PC-3 (cell line): ENCODE measurements at regions not wholly inside any gene's neighbourhood (a gene's known extent, or its start where the extent isn't known, plus 50 kb on each side); places are given as distances from the start of the nearest gene placed in this dataset.

Source experiments
- ATAC-seq: fragments of 200-7000 bp; cut with Tn5 transposase; 2 replicates; pipeline ENCODE4 v1.9.1; 2020; ENCODE audit warnings: mild to moderate bottlenecking, moderate library complexity
- BruUV-seq: library from RNA; stranded (reverse); fragments of 400-500 nt; replicated peaks from 2 replicates; lab custom pipeline; 2021; lab: Mats Ljungman, UMichigan
- CTCF ChIA-PET: fragments of 300-600 bp; sonication (Branson Sonifier 250); formaldehyde crosslinking; loops from one replicate; lab custom pipeline; 2022; ENCODE audit warnings: antibody characterized with exemption; lab: Charles Lee
- POLR2A ChIA-PET: fragments of 300-600 bp; sonication (Branson Sonifier 250); formaldehyde crosslinking; loops from one replicate; lab custom pipeline; 2022; ENCODE audit warnings: antibody characterized with exemption; ENCODE audit not compliant: unreplicated experiment; lab: Charles Lee
- DNase-seq: peaks from one replicate; pipeline ENCODE4 v3.0.0-alpha.2; 2015
- H2AFZ ChIP-seq: fragments of 300-600 bp; sonication (generic); 2 replicates; pipeline ENCODE4 v1.6.0; 2016; ENCODE audit warnings: antibody characterized with exemption, low read length
- H3F3A ChIP-seq: fragments of 300-600 bp; sonication (generic); one replicate; pipeline ENCODE4 v1.6.0; 2017; ENCODE audit warnings: antibody characterized with exemption, low read length, control low read depth, mild to moderate bottlenecking; ENCODE audit not compliant: unreplicated experiment
- H3K27ac ChIP-seq: fragments of 300-600 bp; sonication (generic); 2 replicates; pipeline ENCODE4 v1.5.1; 2016; ENCODE audit warnings: mild to moderate bottlenecking, low read length
- H3K27me3 ChIP-seq: fragments of 300-600 bp; sonication (generic); 2 replicates; pipeline ENCODE4 v1.6.1; 2016; ENCODE audit warnings: low read length, mixed read lengths
- H3K36me3 ChIP-seq: fragments of 300-600 bp; sonication (generic); 2 replicates; pipeline ENCODE4 v1.6.1; 2016; ENCODE audit warnings: low read depth, mixed run types, low read length, mixed read lengths
- H3K4me1 ChIP-seq: fragments of 300-600 bp; sonication (generic); 2 replicates; pipeline ENCODE4 v1.5.1; 2016; ENCODE audit warnings: low read length; ENCODE audit not compliant: insufficient read depth
- H3K4me2 ChIP-seq: fragments of 300-600 bp; sonication (generic); 2 replicates; pipeline ENCODE4 v1.6.0; 2016; ENCODE audit warnings: low read length
- H3K4me3 ChIP-seq: fragments of 300-600 bp; sonication (generic); 2 replicates; pipeline ENCODE4 v1.5.1; 2016; ENCODE audit warnings: mild to moderate bottlenecking, low read length, mixed read lengths
- H3K79me2 ChIP-seq: fragments of 300-600 bp; sonication (generic); 2 replicates; pipeline ENCODE4 v1.6.1; 2017; ENCODE audit warnings: low read length, mixed read lengths
- H3K9ac ChIP-seq: fragments of 300-600 bp; sonication (generic); 2 replicates; pipeline ENCODE4 v1.6.0; 2016; ENCODE audit warnings: mild to moderate bottlenecking, low read length
- H3K9me2 ChIP-seq: fragments of 300-600 bp; sonication (generic); replicated peaks from 2 replicates; pipeline ENCODE4 v1.6.1; 2016; ENCODE audit warnings: mixed run types, low read length, mixed read lengths
- H3K9me3 ChIP-seq: fragments of 300-600 bp; sonication (generic); 2 replicates; pipeline ENCODE4 v1.6.1; 2016; ENCODE audit warnings: low read length, mixed read lengths
- H4K20me1 ChIP-seq: fragments of 300-600 bp; sonication (generic); 2 replicates; pipeline ENCODE4 v1.6.1; 2016; ENCODE audit warnings: low read length, mixed read lengths
- CTCF ChIP-seq: fragments of 300-600 bp; sonication (generic); conservative IDR thresholded peaks from 2 replicates; pipeline ENCODE4 v1.5.1; 2017; ENCODE audit warnings: antibody characterized with exemption, low read depth, mild to moderate bottlenecking, low read length
- EZH2 ChIP-seq: fragments of 300-600 bp; sonication (generic); IDR thresholded peaks from one replicate; pipeline ENCODE4 v1.6.1; 2017; ENCODE audit warnings: antibody characterized with exemption, mild to moderate bottlenecking, low read length; ENCODE audit not compliant: unreplicated experiment
- EZH2phosphoT487 ChIP-seq: fragments of 300-600 bp; sonication (generic); IDR thresholded peaks from 2 replicates; pipeline ENCODE4 v1.6.1; 2018; ENCODE audit warnings: mild to moderate bottlenecking, antibody characterized with exemption, low read length, borderline replicate concordance
- intact Hi-C: fragments of 100-400 bp; cut with micrococcal nuclease; formaldehyde crosslinking; loops from 2 replicates; pipeline ENCODE4 v1.9.0; 2023

DNA sequence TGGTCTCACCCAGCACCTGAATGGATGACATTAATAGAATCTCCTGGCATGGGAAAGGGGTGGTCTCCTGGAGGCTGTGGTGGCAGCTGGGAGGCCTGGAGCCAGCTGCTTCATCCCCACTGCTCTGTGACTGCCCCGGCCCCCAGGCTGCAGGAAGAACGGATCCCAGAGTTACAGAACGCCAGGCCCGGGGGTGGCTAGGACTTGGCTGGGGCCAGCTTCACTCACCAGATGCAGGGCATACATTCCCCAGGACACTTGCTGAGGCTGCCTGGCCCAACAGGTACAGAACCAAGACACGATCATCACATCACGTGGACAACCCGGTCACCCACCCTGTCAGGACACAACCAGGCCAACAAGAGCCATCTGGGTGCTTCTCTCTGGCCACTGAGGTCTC lies 178.6 kb upstream of the SALL3 start:
- ChIA-PET POLR2A (no interaction called here), CTCF (no interaction called here)
- Histone ChIP-seq H3K9me3 (no peaks in the 10 kb centered on the region), H4K20me1 (no peaks in the 10 kb centered on the region), H3K4me3 (no peak overlapping the region), H2AFZ (no peak overlapping the region), H3K36me3 (no peaks in the 10 kb centered on the region), H3K4me1 (no peaks in the 10 kb centered on the region), H3F3A (no peaks in the 10 kb centered on the region), H3K9ac (no peak overlapping the region), H3K27me3 (peaks cover 41% of the 10 kb centered on the region), H3K27ac (no peak overlapping the region), H3K79me2 (no peaks in the 10 kb centered on the region), H3K9me2 (no peaks in the 10 kb centered on the region), H3K4me2 (no peak overlapping the region)
- ATAC-seq, result no peak
- DNase-seq, result no peak
- BruUV-seq, result no TSS peak
- intact Hi-C loops, result no loop called here
- no peak for TF ChIP-seq EZH2
- no peak for TF ChIP-seq EZH2phosphoT487
- TF ChIP-seq CTCF, result no peak

- H3K27ac ChIP-seq, result no peak overlapping the region
- no peaks in the 10 kb centered on the region for H3K4me1 ChIP-seq
- intact Hi-C loops, result no loop called here
- H3K27me3 ChIP-seq, result peaks cover 55% of the 10 kb centered on the region
- no peaks in the 10 kb centered on the region for H3K9me2 ChIP-seq
- TF ChIP-seq CTCF, result no peak
- no peak for TF ChIP-seq EZH2phosphoT487
- no peak for TF ChIP-seq EZH2
- H3K4me2 ChIP-seq, result no peak overlapping the region
- ChIA-PET POLR2A (no interaction called here), CTCF (no interaction called here)
- no TSS peak for BruUV-seq
- no peak overlapping the region for H3K9ac ChIP-seq
- no peak for DNase-seq
- H3K79me2 ChIP-seq, result no peaks in the 10 kb centered on the region
- H4K20me1 ChIP-seq, result no peaks in the 10 kb centered on the region
- H3F3A ChIP-seq, result no peaks in the 10 kb centered on the region
- H2AFZ ChIP-seq, result no peak overlapping the region
- H3K4me3 ChIP-seq, result no peak overlapping the region
- ATAC-seq, result no peak
- H3K9me3 ChIP-seq, result no peaks in the 10 kb centered on the region
- H3K36me3 ChIP-seq, result no peaks in the 10 kb centered on the region
These were observed 176.5 kb upstream of the SALL3 start for GRCh38 chr18:78803104-78803503.

DNA sequence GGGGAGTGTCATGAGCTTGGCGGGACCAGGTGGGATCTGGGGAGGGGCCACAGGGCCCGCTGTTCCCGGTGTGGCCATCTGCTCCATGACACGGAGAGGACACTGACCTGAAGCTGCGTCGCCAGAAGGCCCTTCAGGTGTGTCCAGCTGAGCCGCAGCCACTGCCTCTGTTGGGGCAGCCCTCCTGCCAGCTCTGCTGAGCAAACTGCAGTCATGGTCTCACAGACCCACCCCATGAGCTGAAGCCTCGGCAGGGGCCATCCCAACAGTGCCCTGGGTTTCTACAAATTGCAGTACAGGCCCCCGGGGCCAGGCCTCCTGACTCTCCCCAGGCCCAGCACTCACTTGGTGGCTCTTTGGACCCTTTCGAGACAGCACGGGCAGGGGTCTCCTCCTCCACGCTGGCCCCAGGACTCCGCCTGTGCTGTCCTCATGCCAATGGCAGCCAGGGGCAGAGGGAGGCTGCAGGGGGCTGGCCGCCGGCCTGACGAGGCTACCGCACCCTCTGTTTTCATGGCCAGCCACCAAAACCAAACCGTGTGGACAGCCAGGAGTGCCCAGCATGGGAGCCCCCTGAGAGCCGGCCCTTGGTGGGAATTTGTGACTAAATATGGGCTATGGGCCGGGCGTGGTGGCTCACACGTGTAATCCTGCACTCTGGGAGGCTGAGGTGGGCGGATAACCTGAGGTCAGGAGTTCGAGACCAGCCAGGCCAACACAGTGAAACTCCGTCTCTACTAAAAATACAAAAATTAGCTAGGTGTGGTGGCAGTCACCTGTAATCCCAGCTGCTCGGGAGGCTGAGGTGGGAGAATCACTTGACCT lies 175.2 kb upstream of the SALL3 start:
- Histone ChIP-seq H3K4me3 (no peak overlapping the region), H2AFZ (no peak overlapping the region), H3K4me2 (no peak overlapping the region), H3K27me3 (peaks cover 43% of the 10 kb centered on the region), H3F3A (no peaks in the 10 kb centered on the region), H3K27ac (no peak overlapping the region), H3K4me1 (no peaks in the 10 kb centered on the region), H3K9ac (no peak overlapping the region), H4K20me1 (no peaks in the 10 kb centered on the region), H3K36me3 (no peaks in the 10 kb centered on the region), H3K79me2 (no peaks in the 10 kb centered on the region), H3K9me3 (no peaks in the 10 kb centered on the region), H3K9me2 (no peaks in the 10 kb centered on the region)
- ChIA-PET CTCF (no interaction called here), POLR2A (no interaction called here)
- intact Hi-C loops, result no loop called here
- ATAC-seq (no peak), DNase-seq (no peak)
- no peak for TF ChIP-seq EZH2phosphoT487
- TF ChIP-seq CTCF, result no peak
- no peak for TF ChIP-seq EZH2
- no TSS peak for BruUV-seq
